Breast epithelium (tissue), 4 donors: ENCODE measurements at regions not wholly inside any gene's neighbourhood (a gene's known extent, or its start where the extent isn't known, plus 50 kb on each side); places are given as distances from the start of the nearest gene placed in this dataset.

ENCODE experiments used
- DNase-seq, 2 donors: peaks; one replicate each; pipeline ENCODE4 v3.0.0-alpha.2; 2019; ENCODE audit warnings: low spot score in 2 of 2
- H3K27ac ChIP-seq, 2 donors: fragments of 200-600 bp; sonication (generic) in 1 of 2; one replicate each; pipeline ENCODE4 v1.5.1; 2016 to 2019; ENCODE audit warnings: mild to moderate bottlenecking in 1 of 2
- H3K27me3 ChIP-seq, 2 donors: fragments of 200-600 bp; sonication (generic) in 1 of 2; one replicate each; pipeline versions ENCODE4 v1.5.1 to v1.6.0; 2017 to 2019; ENCODE audit warnings: control low read depth in 1 of 2, mild to moderate bottlenecking in 1 of 2
- H3K36me3 ChIP-seq: fragments of 200-600 bp; one replicate; pipeline ENCODE4 v1.5.1; 2019
- H3K4me1 ChIP-seq, 2 donors: fragments of 200-600 bp; sonication (generic); one replicate each; pipeline ENCODE4 v1.5.1; 2016 to 2019; ENCODE audit warnings: control low read depth in 1 of 2
- H3K4me3 ChIP-seq, 3 donors: fragments of 200-600 bp; sonication (generic); 1 replicate in 2 of 3; 2 replicates in 1 of 3; pipeline ENCODE4 v1.5.1; 2016 to 2019; ENCODE audit warnings: mild to moderate bottlenecking in 3 of 3, moderate library complexity in 2 of 3
- H3K9me3 ChIP-seq, 2 donors: fragments of 200-600 bp; sonication (generic) in 1 of 2; one replicate each; pipeline ENCODE4 v1.5.1; 2016 to 2019; ENCODE audit warnings: control low read depth in 1 of 2
- POLR2A ChIP-seq: fragments of 450-650 bp; IDR thresholded peaks from one replicate; pipeline ENCODE4 v1.6.1; 2016; ENCODE audit warnings: antibody characterized with exemption, mild to moderate bottlenecking, moderate library complexity
- POLR2AphosphoS5 ChIP-seq, 3 donors: sonication (generic); formaldehyde crosslinking; IDR thresholded peaks; one replicate each; pipeline ENCODE4 v1.6.1; 2017; ENCODE audit warnings: antibody characterized with exemption in 3 of 3
- intact Hi-C: fragments of 100-400 bp; cut with DNase I; formaldehyde crosslinking; loops from one replicate; pipeline ENCODE4 v1.15.1; 2023; ENCODE audit warnings: low total_unique reads
- TF ChIP-seq, protein P1 (sequence below), 3 donors: fragments of 450-650 bp; IDR thresholded peaks; one replicate each; pipeline ENCODE4 v1.5.1; 2016 to 2017; ENCODE audit warnings: antibody characterized with exemption in 3 of 3, mild to moderate bottlenecking in 3 of 3, moderate library complexity in 3 of 3

DNA sequence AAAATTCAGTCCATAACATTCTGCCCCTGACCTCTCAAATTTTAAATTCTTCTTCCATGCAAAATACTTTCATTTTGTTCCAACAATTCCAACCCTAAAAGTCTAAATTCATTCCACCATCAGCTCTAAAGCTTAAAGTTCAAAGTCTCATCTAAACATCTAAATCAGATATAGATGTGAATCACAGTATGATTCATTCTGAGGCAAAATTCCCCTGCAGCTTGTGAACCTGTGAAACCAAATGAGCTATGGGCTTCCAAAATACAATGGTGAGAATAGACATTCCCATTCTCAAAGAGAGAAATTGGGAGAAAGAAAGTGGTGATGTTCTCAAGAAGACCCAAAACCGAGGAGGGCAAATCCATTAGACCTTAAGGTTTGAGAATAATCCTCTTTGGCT lies 309.8 kb downstream of the HIVEP2 start:
- Histone ChIP-seq H3K27ac (no peak overlapping the region), H3K27me3 (no peaks in the 10 kb centered on the region), H3K36me3 (no peaks in the 10 kb centered on the region), H3K4me1 (no peaks in the 10 kb centered on the region), H3K4me3 (no peak overlapping the region), H3K9me3 (no peaks in the 10 kb centered on the region)
- TF ChIP-seq POLR2AphosphoS5 (IDR thresholded peaks at IDR 0.05) (no peak), POLR2A (no peak)
- TF ChIP-seq, protein P1, sequence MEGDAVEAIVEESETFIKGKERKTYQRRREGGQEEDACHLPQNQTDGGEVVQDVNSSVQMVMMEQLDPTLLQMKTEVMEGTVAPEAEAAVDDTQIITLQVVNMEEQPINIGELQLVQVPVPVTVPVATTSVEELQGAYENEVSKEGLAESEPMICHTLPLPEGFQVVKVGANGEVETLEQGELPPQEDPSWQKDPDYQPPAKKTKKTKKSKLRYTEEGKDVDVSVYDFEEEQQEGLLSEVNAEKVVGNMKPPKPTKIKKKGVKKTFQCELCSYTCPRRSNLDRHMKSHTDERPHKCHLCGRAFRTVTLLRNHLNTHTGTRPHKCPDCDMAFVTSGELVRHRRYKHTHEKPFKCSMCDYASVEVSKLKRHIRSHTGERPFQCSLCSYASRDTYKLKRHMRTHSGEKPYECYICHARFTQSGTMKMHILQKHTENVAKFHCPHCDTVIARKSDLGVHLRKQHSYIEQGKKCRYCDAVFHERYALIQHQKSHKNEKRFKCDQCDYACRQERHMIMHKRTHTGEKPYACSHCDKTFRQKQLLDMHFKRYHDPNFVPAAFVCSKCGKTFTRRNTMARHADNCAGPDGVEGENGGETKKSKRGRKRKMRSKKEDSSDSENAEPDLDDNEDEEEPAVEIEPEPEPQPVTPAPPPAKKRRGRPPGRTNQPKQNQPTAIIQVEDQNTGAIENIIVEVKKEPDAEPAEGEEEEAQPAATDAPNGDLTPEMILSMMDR (IDR thresholded peaks at IDR 0.05): no peak
- DNase-seq: no peak
- intact Hi-C loops: no loop called here

DNA sequence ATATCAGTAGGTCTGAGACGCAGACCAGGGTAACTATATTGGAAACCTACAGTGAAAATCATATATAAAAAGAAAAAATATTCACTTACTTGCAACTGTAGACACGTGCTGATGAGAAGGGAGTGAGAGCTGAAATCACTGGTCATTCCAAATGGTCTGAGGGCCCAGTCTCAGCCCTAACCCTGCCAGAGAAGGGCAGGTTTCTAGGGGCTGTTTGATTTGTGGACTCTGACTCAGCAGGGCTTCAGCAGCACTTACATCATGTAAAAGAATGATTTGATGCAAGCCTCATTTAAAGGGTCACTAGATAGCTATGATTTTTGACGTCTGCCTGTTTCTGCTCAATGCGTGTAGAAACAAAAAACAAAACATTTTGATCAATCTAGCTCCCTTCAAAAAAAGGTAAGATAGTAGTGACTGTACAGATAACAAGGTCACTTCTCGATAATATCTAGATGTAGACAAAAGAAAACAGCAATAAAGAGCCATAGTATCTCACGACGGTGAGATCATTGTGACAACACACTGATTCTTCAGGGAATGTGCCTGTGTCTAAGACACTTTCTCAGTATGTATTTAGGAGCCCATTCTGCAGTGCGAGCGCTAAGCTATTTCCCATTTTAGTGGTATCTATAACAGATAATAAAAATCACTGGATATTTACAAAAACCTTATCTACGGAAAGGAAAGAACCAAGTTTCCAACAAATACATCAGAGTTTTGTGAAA lies 307.2 kb downstream of the HIVEP2 start:
- no peaks in the 10 kb centered on the region for H3K27me3 ChIP-seq
- H3K27ac ChIP-seq: no peak overlapping the region
- H3K4me3 ChIP-seq: no peak overlapping the region
- H3K4me1 ChIP-seq: no peaks in the 10 kb centered on the region
- no peaks in the 10 kb centered on the region for H3K9me3 ChIP-seq
- TF ChIP-seq, protein P1 (IDR thresholded peaks at IDR 0.05): no peak
- TF ChIP-seq POLR2A (no peak), POLR2AphosphoS5 (IDR thresholded peaks at IDR 0.05) (no peak)
- intact Hi-C loops: no loop called here
- H3K36me3 ChIP-seq: no peaks in the 10 kb centered on the region
- DNase-seq: no peak

DNA sequence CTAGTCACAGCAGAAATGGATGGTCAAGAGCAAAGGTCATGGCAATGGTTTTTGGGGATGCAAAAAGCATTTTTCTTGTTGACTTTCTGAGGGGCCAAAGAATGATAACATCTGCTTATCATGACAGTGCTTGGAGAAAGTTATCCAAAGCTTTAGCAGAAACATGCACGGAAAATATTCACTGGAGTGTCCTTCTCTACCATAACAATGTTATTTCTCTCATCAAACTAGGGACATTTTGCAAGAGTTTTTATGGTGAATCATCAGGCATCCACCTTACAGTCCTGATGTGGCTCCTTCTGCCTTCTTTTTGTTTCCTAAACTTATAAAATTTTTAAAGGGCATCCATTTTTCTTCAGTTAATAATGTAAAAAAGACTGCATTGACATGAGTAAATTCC lies 302.3 kb downstream of the HIVEP2 start:
- Histone ChIP-seq H3K36me3 (no peaks in the 10 kb centered on the region), H3K27me3 (no peaks in the 10 kb centered on the region), H3K4me1 (no peaks in the 10 kb centered on the region), H3K4me3 (no peak overlapping the region), H3K9me3 (no peaks in the 10 kb centered on the region), H3K27ac (no peak overlapping the region)
- no peak for DNase-seq
- TF ChIP-seq, protein P1 (IDR thresholded peaks at IDR 0.05): no peak
- TF ChIP-seq POLR2AphosphoS5 (IDR thresholded peaks at IDR 0.05): no peak
- TF ChIP-seq POLR2A: no peak
- intact Hi-C loops: no loop called here

DNA sequence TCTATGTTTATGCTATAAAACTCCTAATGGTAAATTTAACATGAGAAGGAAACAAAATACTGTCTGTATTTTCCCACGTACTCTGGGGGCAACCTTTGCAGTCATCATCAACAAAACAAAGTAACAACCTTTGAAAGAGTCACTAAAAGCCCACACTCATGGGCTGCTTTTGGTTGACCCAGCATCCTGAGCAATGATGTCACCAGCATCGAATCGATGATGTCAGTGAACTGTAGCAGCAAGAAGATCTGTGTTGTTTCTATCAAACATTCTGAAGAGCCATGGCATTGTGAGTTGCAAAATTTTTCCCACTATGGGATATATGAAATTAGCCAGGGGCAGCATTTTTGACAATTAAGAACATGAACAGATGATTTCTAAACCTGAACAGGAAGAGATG lies 300.1 kb downstream of the HIVEP2 start:
- no peak overlapping the region for H3K4me3 ChIP-seq
- no peaks in the 10 kb centered on the region for H3K36me3 ChIP-seq
- H3K4me1 ChIP-seq: no peaks in the 10 kb centered on the region
- H3K27ac ChIP-seq: no peak overlapping the region
- intact Hi-C loops: no loop called here
- no peaks in the 10 kb centered on the region for H3K9me3 ChIP-seq
- H3K27me3 ChIP-seq: no peaks in the 10 kb centered on the region
- DNase-seq: no peak
- TF ChIP-seq POLR2AphosphoS5 (IDR thresholded peaks at IDR 0.05) (no peak), POLR2A (no peak)
- TF ChIP-seq, protein P1 (IDR thresholded peaks at IDR 0.05): no peak

DNA sequence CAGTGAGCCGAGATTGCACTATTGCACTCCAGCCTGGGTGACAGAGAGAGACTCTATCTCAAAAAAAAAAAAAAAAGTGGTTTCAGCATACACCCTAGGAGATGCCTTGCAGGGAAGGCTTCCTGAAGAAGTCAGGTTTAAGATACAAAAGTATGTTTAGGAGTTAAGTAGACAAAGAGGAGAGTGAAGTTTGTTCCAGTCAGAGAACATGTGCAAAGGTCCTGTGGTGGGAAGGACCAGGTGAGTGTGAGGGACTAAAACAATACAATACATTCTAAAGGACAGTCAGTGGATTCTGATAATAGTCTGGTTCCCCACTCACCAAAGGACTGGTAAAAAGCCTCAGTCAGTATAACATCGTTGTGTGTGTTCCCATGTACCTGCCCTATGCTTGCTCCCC lies 299.3 kb downstream of the HIVEP2 start:
- intact Hi-C loops: no loop called here
- Histone ChIP-seq H3K27me3 (no peaks in the 10 kb centered on the region), H3K9me3 (no peaks in the 10 kb centered on the region), H3K4me3 (no peak overlapping the region), H3K36me3 (no peaks in the 10 kb centered on the region), H3K4me1 (no peaks in the 10 kb centered on the region), H3K27ac (no peak overlapping the region)
- DNase-seq: no peak
- TF ChIP-seq, protein P1 (IDR thresholded peaks at IDR 0.05): no peak
- no peak for TF ChIP-seq POLR2A
- no peak for TF ChIP-seq POLR2AphosphoS5 (IDR thresholded peaks at IDR 0.05)
